Loucy (cell line): ENCODE measurements at regions not wholly inside any gene's neighbourhood (a gene's known extent, or its start where the extent isn't known, plus 50 kb on each side); places are given as distances from the start of the nearest gene placed in this dataset.
"Not testable (repeated sequence)": the region's sequence is repeated elsewhere in the genome, so short reads cannot be mapped to it uniquely, and the experiment has no call there.

Experiments used
- H2AFZ ChIP-seq: fragments of 200-600 bp; sonication (generic); 2 replicates; pipeline ENCODE4 v1.6.0; 2016; ENCODE audit warnings: antibody characterized with exemption, mild to moderate bottlenecking, low read length, moderate library complexity
- H3F3A ChIP-seq: fragments of 200-600 bp; 2 replicates; pipeline ENCODE4 v1.6.0; 2016; ENCODE audit warnings: antibody characterized with exemption, low read depth, mild to moderate bottlenecking
- H3K27me3 ChIP-seq: fragments of 200-600 bp; sonication (generic); 2 replicates; pipeline ENCODE4 v1.6.1; 2014; ENCODE audit warnings: low read length, mild to moderate bottlenecking; ENCODE audit not compliant: insufficient read depth, poor library complexity, severe bottlenecking
- H3K36me3 ChIP-seq: fragments of 200-600 bp; sonication (generic); 2 replicates; pipeline ENCODE4 v1.6.1; 2016; ENCODE audit warnings: low read length; ENCODE audit not compliant: insufficient read depth
- H3K4me1 ChIP-seq: fragments of 200-600 bp; sonication (generic); 2 replicates; pipeline ENCODE4 v1.5.1; 2014; ENCODE audit warnings: low read length, mild to moderate bottlenecking; ENCODE audit not compliant: insufficient read depth, poor library complexity, severe bottlenecking
- H3K4me2 ChIP-seq: fragments of 200-600 bp; sonication (generic); 2 replicates; pipeline ENCODE4 v1.6.0; 2014; ENCODE audit warnings: antibody characterized with exemption, low read length, low read depth, mild to moderate bottlenecking; ENCODE audit not compliant: poor library complexity, severe bottlenecking
- H3K4me3 ChIP-seq: fragments of 200-600 bp; sonication (generic); 2 replicates; pipeline ENCODE4 v1.5.1; 2014; ENCODE audit warnings: low read length, mild to moderate bottlenecking, mixed read lengths; ENCODE audit not compliant: poor library complexity, severe bottlenecking
- H3K79me2 ChIP-seq: fragments of 200-600 bp; sonication (generic); 2 replicates; pipeline ENCODE4 v1.6.1; 2014; ENCODE audit warnings: low read length; ENCODE audit not compliant: insufficient read depth
- H3K9ac ChIP-seq: fragments of 200-600 bp; sonication (generic); 2 replicates; pipeline ENCODE4 v1.6.0; 2014; ENCODE audit warnings: mild to moderate bottlenecking, low read depth, low read length, moderate library complexity; ENCODE audit not compliant: poor library complexity, severe bottlenecking
- H3K9me2 ChIP-seq: fragments of 200-600 bp; sonication (generic); replicated peaks from 2 replicates; pipeline ENCODE4 v1.6.1; 2016; ENCODE audit warnings: low read depth, low read length, mixed read lengths
- H3K9me3 ChIP-seq: fragments of 200-600 bp; sonication (generic); 2 replicates; pipeline ENCODE4 v1.6.1; 2014; ENCODE audit warnings: mild to moderate bottlenecking, antibody characterized with exemption, low read length, low read depth; ENCODE audit not compliant: insufficient read depth
- H4K20me1 ChIP-seq: fragments of 200-600 bp; sonication (generic); 2 replicates; pipeline ENCODE4 v1.6.0; 2014; ENCODE audit warnings: antibody characterized with exemption, low read length, mild to moderate bottlenecking; ENCODE audit not compliant: insufficient read depth, poor library complexity, severe bottlenecking
- CTCF ChIP-seq: fragments of 200-600 bp; sonication (generic); conservative IDR thresholded peaks from 2 replicates; pipeline ENCODE4 v1.5.1; 2014; ENCODE audit warnings: mild to moderate bottlenecking, antibody characterized with exemption, low read length
- EZH2phosphoT487 ChIP-seq: fragments of 200-600 bp; IDR thresholded peaks from 2 replicates; pipeline ENCODE4 v1.6.1; 2018; ENCODE audit warnings: antibody characterized with exemption, mild to moderate bottlenecking, moderate library complexity, borderline replicate concordance

GRCh38 chr6:74597840-74598239 lies 608.0 kb downstream of the COL12A1 start:
- no peaks in the 10 kb centered on the region for H3K79me2 ChIP-seq
- H3K9ac ChIP-seq: no peak overlapping the region

GRCh38 chr6:74597266-74597665 lies 608.6 kb downstream of the COL12A1 start:
- no peak for TF ChIP-seq CTCF
- Histone ChIP-seq H3K4me3 (no peak overlapping the region), H3K9me2 (no peaks in the 10 kb centered on the region), H3K27me3 (no peaks in the 10 kb centered on the region), H3K9me3 (no peaks in the 10 kb centered on the region), H3K9ac (no peak overlapping the region), H3K36me3 (no peaks in the 10 kb centered on the region), H2AFZ (no peak overlapping the region), H4K20me1 (no peaks in the 10 kb centered on the region), H3F3A (no peaks in the 10 kb centered on the region), H3K4me2 (no peak overlapping the region), H3K79me2 (no peaks in the 10 kb centered on the region), H3K4me1 (no peaks in the 10 kb centered on the region)

More at GRCh38 chr6:74597840-74598239, 608.0 kb downstream of the COL12A1 start:
- Histone ChIP-seq H3K4me3 (no peak overlapping the region), H3K36me3 (no peaks in the 10 kb centered on the region), H2AFZ (no peak overlapping the region), H3K9me3 (no peaks in the 10 kb centered on the region), H4K20me1 (no peaks in the 10 kb centered on the region), H3K27me3 (no peaks in the 10 kb centered on the region), H3K4me2 (no peak overlapping the region), H3K4me1 (no peaks in the 10 kb centered on the region), H3F3A (no peaks in the 10 kb centered on the region), H3K9me2 (no peaks in the 10 kb centered on the region)
- TF ChIP-seq EZH2phosphoT487: no peak
- TF ChIP-seq CTCF: no peak

- H3K4me1 ChIP-seq: no peaks in the 10 kb centered on the region
- no peaks in the 10 kb centered on the region for H3K27me3 ChIP-seq
- H2AFZ ChIP-seq: no peak overlapping the region
- H3K9ac ChIP-seq: no peak overlapping the region
- H3K79me2 ChIP-seq: no peaks in the 10 kb centered on the region
- H3K9me2 ChIP-seq: no peaks in the 10 kb centered on the region
- H3K4me3 ChIP-seq: no peak overlapping the region
- H3F3A ChIP-seq: no peaks in the 10 kb centered on the region
- no peaks in the 10 kb centered on the region for H3K9me3 ChIP-seq
- H3K36me3 ChIP-seq: no peaks in the 10 kb centered on the region
- H4K20me1 ChIP-seq: no peaks in the 10 kb centered on the region
- no peak overlapping the region for H3K4me2 ChIP-seq
- TF ChIP-seq EZH2phosphoT487: no peak
- TF ChIP-seq CTCF: no peak
Observed at GRCh38 chr6:74596588-74596987, 609.3 kb downstream of the COL12A1 start.

GRCh38 chr6:74594350-74594749 lies 611.5 kb downstream of the COL12A1 start:
- not testable (repeated sequence) for H3K9ac ChIP-seq, H4K20me1 ChIP-seq, H2AFZ ChIP-seq, H3K4me1 ChIP-seq, H3K9me2 ChIP-seq, H3K27me3 ChIP-seq, H3K4me3 ChIP-seq, H3K79me2 ChIP-seq, H3K9me3 ChIP-seq, H3F3A ChIP-seq, H3K4me2 ChIP-seq, H3K36me3 ChIP-seq
